Stomach (tissue), 8 donors: ENCODE measurements at regions not wholly inside any gene's neighbourhood (a gene's known extent, or its start where the extent isn't known, plus 50 kb on each side); places are given as distances from the start of the nearest gene placed in this dataset.

Experiments used
- DNase-seq, 2 donors: peaks; one replicate each; pipeline versions ENCODE4 v3.0.0 to v3.0.0-alpha.2; 2013 to 2019
- H3K27ac ChIP-seq, 5 donors: fragments of 200-600 bp in 4 of 5; sonication (generic) in 4 of 5; one replicate each; pipeline ENCODE4 v1.5.1; 2013 to 2019; ENCODE audit warnings: mild to moderate bottlenecking in 1 of 5, moderate library complexity in 1 of 5
- H3K27me3 ChIP-seq, 3 donors: fragments of 200-600 bp; sonication (generic); one replicate each; pipeline ENCODE4 v1.5.1; 2017 to 2019; ENCODE audit warnings: mixed run types in 1 of 3
- H3K36me3 ChIP-seq, 4 donors: fragments of 200-600 bp; sonication (generic); 1 replicate in 3 of 4; 2 replicates in 1 of 4; pipeline ENCODE4 v1.5.1; 2016 to 2019
- H3K4me1 ChIP-seq, 4 donors: fragments of 200-600 bp; sonication (generic); one replicate each; pipeline ENCODE4 v1.5.1; 2016 to 2019
- H3K4me3 ChIP-seq, 4 donors: fragments of 200-600 bp; sonication (generic) in 3 of 4; one replicate each; pipeline ENCODE4 v1.5.1; 2016 to 2019; ENCODE audit warnings: mild to moderate bottlenecking in 1 of 4
- H3K9me3 ChIP-seq, 4 donors: fragments of 200-600 bp; sonication (generic); one replicate each; pipeline ENCODE4 v1.5.1; 2016 to 2019
- EP300 ChIP-seq: sonication (generic); formaldehyde crosslinking; IDR thresholded peaks from one replicate; pipeline ENCODE4 v1.6.1; 2017; ENCODE audit warnings: antibody characterized with exemption
- POLR2A ChIP-seq, 4 donors: fragments of 450-650 bp; IDR thresholded peaks; one replicate each; pipeline ENCODE4 v1.6.1; 2016; ENCODE audit warnings: antibody characterized with exemption in 4 of 4, control low read depth in 2 of 4, mild to moderate bottlenecking in 1 of 4, moderate library complexity in 1 of 4
- POLR2AphosphoS5 ChIP-seq, 3 donors: sonication (generic); formaldehyde crosslinking; IDR thresholded peaks; one replicate each; pipeline ENCODE4 v1.6.1; 2016; ENCODE audit warnings: antibody characterized with exemption in 3 of 3
- WGBS, 5 donors: extraction: QIAGEN DNeasy Blood & Tissue Kit in 3 of 5; methylation state at CpG; one replicate each; pipeline versions ENCODE4 v1.1.5 to v1.1.7; 2013 to 2018; 5-methylcytosine and 5-hydroxymethylcytosine counted together
- intact Hi-C: fragments of 100-400 bp; cut with DNase I; formaldehyde crosslinking; loops from one replicate; pipeline ENCODE4 v1.15.1; 2023; ENCODE audit warnings: low total_unique reads
- TF ChIP-seq, protein P1 (sequence below), 7 experiments: fragments of 450-650 bp in 4 of 7; fragments of 200-600 bp in 3 of 7; sonication (generic) in 3 of 7; IDR thresholded peaks; one replicate each; pipeline ENCODE4 v1.5.1; 2016 to 2019; ENCODE audit warnings: antibody characterized with exemption in 7 of 7, control low read depth in 2 of 7, mild to moderate bottlenecking in 1 of 7
- donor health status: healthy with polysubstance abuse.
- donor health status: Bipolar disorder and iron deficiency.
- donor health status: healthy.

DNA sequence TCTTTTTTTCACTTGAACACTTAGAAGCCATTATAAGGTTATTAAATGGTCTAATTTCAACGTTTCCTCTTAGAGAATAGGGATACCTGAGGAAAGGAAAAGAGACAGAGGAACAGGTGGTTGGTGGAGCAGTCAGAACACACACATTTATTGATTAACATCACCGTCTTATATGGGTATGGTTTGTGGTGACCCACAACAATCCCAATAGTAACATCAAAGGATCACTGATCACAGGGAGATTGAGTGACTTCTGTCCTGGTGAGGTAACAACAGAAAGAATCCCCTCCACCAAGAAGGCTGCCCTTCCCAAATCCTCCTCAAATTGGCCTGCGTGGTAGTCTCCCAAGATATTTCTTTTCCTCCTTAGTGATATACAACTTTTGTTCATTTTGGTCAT lies 474.0 kb downstream of the PLPP3 start:
- no peak overlapping the region for H3K4me3 ChIP-seq
- H3K9me3 ChIP-seq, result peaks cover 4 to 16% (median 9%) of the 10 kb centered on the region in 4 donors
- TF ChIP-seq POLR2AphosphoS5 (IDR thresholded peaks at IDR 0.05), result no peak
- TF ChIP-seq, protein P1, sequence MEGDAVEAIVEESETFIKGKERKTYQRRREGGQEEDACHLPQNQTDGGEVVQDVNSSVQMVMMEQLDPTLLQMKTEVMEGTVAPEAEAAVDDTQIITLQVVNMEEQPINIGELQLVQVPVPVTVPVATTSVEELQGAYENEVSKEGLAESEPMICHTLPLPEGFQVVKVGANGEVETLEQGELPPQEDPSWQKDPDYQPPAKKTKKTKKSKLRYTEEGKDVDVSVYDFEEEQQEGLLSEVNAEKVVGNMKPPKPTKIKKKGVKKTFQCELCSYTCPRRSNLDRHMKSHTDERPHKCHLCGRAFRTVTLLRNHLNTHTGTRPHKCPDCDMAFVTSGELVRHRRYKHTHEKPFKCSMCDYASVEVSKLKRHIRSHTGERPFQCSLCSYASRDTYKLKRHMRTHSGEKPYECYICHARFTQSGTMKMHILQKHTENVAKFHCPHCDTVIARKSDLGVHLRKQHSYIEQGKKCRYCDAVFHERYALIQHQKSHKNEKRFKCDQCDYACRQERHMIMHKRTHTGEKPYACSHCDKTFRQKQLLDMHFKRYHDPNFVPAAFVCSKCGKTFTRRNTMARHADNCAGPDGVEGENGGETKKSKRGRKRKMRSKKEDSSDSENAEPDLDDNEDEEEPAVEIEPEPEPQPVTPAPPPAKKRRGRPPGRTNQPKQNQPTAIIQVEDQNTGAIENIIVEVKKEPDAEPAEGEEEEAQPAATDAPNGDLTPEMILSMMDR (IDR thresholded peaks at IDR 0.05), result no peak
- TF ChIP-seq EP300, result no peak
- no peak for TF ChIP-seq POLR2A (IDR thresholded peaks at IDR 0.05)
- 63 to 75% (median 71%) methylated on average over 3 of the region's 3 CpGs for WGBS, 5 donors
- no peak for DNase-seq
- no peaks in the 10 kb centered on the region for H3K27me3 ChIP-seq
- intact Hi-C loops, result no loop called here
- H3K4me1 ChIP-seq, result no peaks in the 10 kb centered on the region
- H3K36me3 ChIP-seq, result no peaks in the 10 kb centered on the region
- H3K27ac ChIP-seq, result no peak overlapping the region

DNA sequence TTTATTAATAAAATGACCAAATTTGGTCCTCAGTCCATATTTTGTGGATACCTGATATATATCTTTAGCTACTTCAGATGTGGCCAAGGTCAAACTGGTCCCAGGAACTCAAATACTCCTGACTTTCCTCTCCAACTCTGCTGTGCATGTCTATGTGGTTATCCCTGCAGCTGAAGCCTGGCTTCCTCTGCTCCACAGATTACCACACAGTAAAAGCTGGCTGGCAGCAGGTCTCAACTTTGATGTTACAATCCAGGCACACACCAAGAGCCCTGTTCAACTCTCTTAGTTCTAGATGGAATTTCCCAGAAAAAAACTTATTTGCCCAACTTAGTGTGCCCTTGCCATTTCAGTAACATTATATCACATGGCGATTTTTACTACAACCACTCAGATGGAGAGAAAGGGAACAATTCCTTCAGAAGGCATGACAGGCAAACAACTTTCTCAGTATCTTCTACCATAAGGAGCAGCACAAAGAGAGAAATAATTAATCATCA lies 479.5 kb downstream of the PLPP3 start:
- no peak for DNase-seq
- Histone ChIP-seq H3K4me1 (no peaks in the 10 kb centered on the region), H3K4me3 (no peak overlapping the region), H3K9me3 (peaks cover 4 to 11% (median 8%) of the 10 kb centered on the region in 4 donors), H3K27me3 (no peaks in the 10 kb centered on the region), H3K36me3 (no peaks in the 10 kb centered on the region), H3K27ac (no peak overlapping the region)
- 86 to 96% (median 90%) methylated on average over 1 of the region's 1 CpG for WGBS, 5 donors
- TF ChIP-seq EP300, result no peak
- no peak for TF ChIP-seq POLR2AphosphoS5 (IDR thresholded peaks at IDR 0.05)
- TF ChIP-seq, protein P1 (IDR thresholded peaks at IDR 0.05), result no peak
- TF ChIP-seq POLR2A (IDR thresholded peaks at IDR 0.05), result no peak
- intact Hi-C loops, result no loop called here

- TF ChIP-seq POLR2A (IDR thresholded peaks at IDR 0.05) (no peak), POLR2AphosphoS5 (IDR thresholded peaks at IDR 0.05) (peak in 1 of 3 donors; percentile 72)
- TF ChIP-seq, protein P1 (IDR thresholded peaks at IDR 0.05), result no peak
- Histone ChIP-seq H3K9me3 (peaks cover 0 to 2% (median under 1%) of the 10 kb centered on the region in 4 donors), H3K4me3 (no peak overlapping the region), H3K36me3 (no peaks in the 10 kb centered on the region), H3K27ac (no peak overlapping the region), H3K4me1 (no peaks in the 10 kb centered on the region), H3K27me3 (no peaks in the 10 kb centered on the region)
- intact Hi-C loops, result no loop called here
- 71 to 87% (median 74%) methylated on average over 2 of the region's 2 CpGs for WGBS, 5 donors
- DNase-seq, result peak in 1 of 2 donors; percentile 20
Observed at GRCh38 chr1:56098946-56099345, 480.4 kb downstream of the PLPP3 start.

- no peaks in the 10 kb centered on the region for H3K36me3 ChIP-seq
- WGBS, 5 donors, result 78 to 87% (median 84%) methylated on average over 2 of the region's 2 CpGs
- intact Hi-C loops, result no loop called here
- H3K4me1 ChIP-seq, result no peaks in the 10 kb centered on the region
- TF ChIP-seq EP300 (no peak), POLR2A (IDR thresholded peaks at IDR 0.05) (no peak), POLR2AphosphoS5 (IDR thresholded peaks at IDR 0.05) (no peak)
- TF ChIP-seq, protein P1 (IDR thresholded peaks at IDR 0.05), result no peak
- no peak overlapping the region for H3K4me3 ChIP-seq
- no peaks in the 10 kb centered on the region for H3K9me3 ChIP-seq
- no peaks in the 10 kb centered on the region for H3K27me3 ChIP-seq
- no peak for DNase-seq
- H3K27ac ChIP-seq, result no peak overlapping the region
Observed at GRCh38 chr1:56097713-56098112, 481.6 kb downstream of the PLPP3 start.
